Nephron (organoid): ENCODE measurements at regions not wholly inside any gene's neighbourhood (a gene's known extent, or its start where the extent isn't known, plus 50 kb on each side); places are given as distances from the start of the nearest gene placed in this dataset.

Experiments
- H3K27ac Mint-ChIP-seq, 3 experiments: 2 replicates each; pipeline ENCODE4 v1.8.0; 2020; ENCODE audit warnings: mixed read lengths in 3 of 3, mild to moderate bottlenecking in 2 of 3, moderate library complexity in 1 of 3
- H3K27me3 Mint-ChIP-seq: 2 replicates; pipeline ENCODE4 v1.8.0; 2021; ENCODE audit warnings: low read depth, mild to moderate bottlenecking, moderate library complexity, mixed read lengths
- H3K36me3 Mint-ChIP-seq: 2 replicates; pipeline ENCODE4 v1.8.0; 2020; ENCODE audit warnings: low read depth, mixed read lengths
- H3K4me1 Mint-ChIP-seq: 2 replicates; pipeline ENCODE4 v1.8.0; 2020; ENCODE audit warnings: mixed read lengths
- H3K4me3 Mint-ChIP-seq, 3 experiments: 2 replicates each; pipeline ENCODE4 v1.8.0; 2020; ENCODE audit warnings: mild to moderate bottlenecking in 3 of 3, mixed read lengths in 3 of 3, moderate library complexity in 2 of 3
- H3K9me3 Mint-ChIP-seq: 2 replicates; pipeline ENCODE4 v1.8.0; 2020; ENCODE audit warnings: mixed read lengths
- CTCF ChIP-seq, 3 experiments: fragments of 200-600 bp; sonication (generic); IDR thresholded peaks; one replicate each; pipeline ENCODE4 v1.5.0; 2021; ENCODE audit warnings: antibody characterized with exemption in 3 of 3; ENCODE audit not compliant: unreplicated experiment in 3 of 3

GRCh38 chr7:119826547-119826946 is 446.4 kb upstream of the KCND2 start:
- no peaks in the 10 kb centered on the region for H3K27me3 Mint-ChIP-seq
- H3K4me3 Mint-ChIP-seq: no peak overlapping the region
- no peak overlapping the region for H3K27ac Mint-ChIP-seq
- H3K9me3 Mint-ChIP-seq: no peaks in the 10 kb centered on the region
- no peak for TF ChIP-seq CTCF (IDR thresholded peaks at IDR 0.05; ENCODE audit: unreplicated experiment in 3 of 3)
- no peaks in the 10 kb centered on the region for H3K4me1 Mint-ChIP-seq
- no peaks in the 10 kb centered on the region for H3K36me3 Mint-ChIP-seq

- no peaks in the 10 kb centered on the region for H3K27me3 Mint-ChIP-seq
- TF ChIP-seq CTCF (IDR thresholded peaks at IDR 0.05; ENCODE audit: unreplicated experiment in 3 of 3): no peak
- no peaks in the 10 kb centered on the region for H3K4me1 Mint-ChIP-seq
- no peaks in the 10 kb centered on the region for H3K36me3 Mint-ChIP-seq
- no peak overlapping the region for H3K27ac Mint-ChIP-seq
- H3K9me3 Mint-ChIP-seq: peaks cover 4% of the 10 kb centered on the region
- H3K4me3 Mint-ChIP-seq: no peak overlapping the region
Measured at GRCh38 chr7:119838444-119838843, 434.5 kb upstream of the KCND2 start.

- H3K27me3 Mint-ChIP-seq: no peaks in the 10 kb centered on the region
- no peak overlapping the region for H3K27ac Mint-ChIP-seq
- H3K4me3 Mint-ChIP-seq: no peak overlapping the region
- H3K4me1 Mint-ChIP-seq: no peaks in the 10 kb centered on the region
- H3K9me3 Mint-ChIP-seq: peaks cover 6% of the 10 kb centered on the region
- TF ChIP-seq CTCF (IDR thresholded peaks at IDR 0.05; ENCODE audit: unreplicated experiment in 3 of 3): no peak
- no peaks in the 10 kb centered on the region for H3K36me3 Mint-ChIP-seq
Measured at GRCh38 chr7:119842337-119842736, 430.6 kb upstream of the KCND2 start.

GRCh38 chr7:119842786-119843185 is 430.2 kb upstream of the KCND2 start:
- Mint-ChIP-seq H3K27me3 (no peaks in the 10 kb centered on the region), H3K27ac (no peak overlapping the region), H3K36me3 (no peaks in the 10 kb centered on the region), H3K4me3 (no peak overlapping the region), H3K9me3 (peaks cover 6% of the 10 kb centered on the region), H3K4me1 (no peaks in the 10 kb centered on the region)
- no peak for TF ChIP-seq CTCF (IDR thresholded peaks at IDR 0.05; ENCODE audit: unreplicated experiment in 3 of 3)

GRCh38 chr7:119861385-119861784 is 411.6 kb upstream of the KCND2 start:
- Mint-ChIP-seq H3K4me3 (no peak overlapping the region), H3K27me3 (no peaks in the 10 kb centered on the region), H3K9me3 (peaks cover 10% of the 10 kb centered on the region), H3K4me1 (no peaks in the 10 kb centered on the region), H3K36me3 (no peaks in the 10 kb centered on the region), H3K27ac (no peak overlapping the region)
- TF ChIP-seq CTCF (IDR thresholded peaks at IDR 0.05; ENCODE audit: unreplicated experiment in 3 of 3): no peak

- Mint-ChIP-seq H3K27me3 (no peaks in the 10 kb centered on the region), H3K36me3 (no peaks in the 10 kb centered on the region), H3K4me1 (no peaks in the 10 kb centered on the region), H3K27ac (no peak overlapping the region), H3K4me3 (no peak overlapping the region), H3K9me3 (peaks cover 6% of the 10 kb centered on the region)
- TF ChIP-seq CTCF (IDR thresholded peaks at IDR 0.05; ENCODE audit: unreplicated experiment in 3 of 3): no peak
Measured at GRCh38 chr7:119868387-119868786, 404.6 kb upstream of the KCND2 start.
